ENCODE measurements at regions not wholly inside any gene's neighbourhood (a gene's known extent, or its start where the extent isn't known, plus 50 kb on each side); places are given as distances from the start of the nearest gene placed in this dataset.
A peak's percentile ranks its signal among the peaks of the same experiment; 100 is the strongest.

DNA sequence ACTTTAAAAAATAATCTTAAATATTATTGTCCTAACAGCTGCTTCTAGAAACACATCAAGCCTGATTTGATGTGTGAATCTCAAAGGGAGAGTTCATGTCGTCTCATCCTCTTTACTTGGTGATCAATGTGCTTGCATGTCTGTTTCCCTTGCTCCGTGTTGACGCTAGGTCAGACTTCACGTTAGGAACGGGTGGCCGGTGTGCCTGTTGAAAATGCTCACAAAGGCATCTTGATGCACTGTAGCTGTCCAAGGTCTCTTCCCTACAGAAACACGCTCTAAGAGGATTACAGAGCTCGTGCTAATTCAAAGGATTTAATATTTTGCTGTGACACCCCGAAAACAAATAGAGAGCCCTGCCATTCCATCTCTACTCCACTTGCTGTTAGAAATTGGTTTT is 84.6 kb downstream of the ID4 start:
- peaks cover 3% of the 10 kb centered on the region for H3K4me1 Mint-ChIP-seq
- no peak overlapping the region for H3K4me3 Mint-ChIP-seq
- H3K9me3 Mint-ChIP-seq, result peaks cover 12% of the 10 kb centered on the region
- Histone ChIP-seq H3K4me2 (no peak overlapping the region), H4K20me1 (ENCODE audit: low read depth) (no peaks in the 10 kb centered on the region), H3K27ac (no peak overlapping the region), H3K4me1 (no peaks in the 10 kb centered on the region), H2AFZ (replicated peaks) (no peak overlapping the region), H3K79me2 (ENCODE audit: low read depth) (no peaks in the 10 kb centered on the region), H3K27me3 (peaks cover 30% of the 10 kb centered on the region), H3K4me3 (no peak overlapping the region), H3F3A (ENCODE audit: low read depth) (no peaks in the 10 kb centered on the region), H3K36me3 (no peaks in the 10 kb centered on the region), H3K9ac (no peak overlapping the region), H3K9me3 (ENCODE audit: low read depth) (no peaks in the 10 kb centered on the region)
- TF ChIP-seq EZH2phosphoT487 (IDR thresholded peaks at IDR 0.05) (no peak), EZH2 (IDR thresholded peaks at IDR 0.05) (no peak)
- TF ChIP-seq, protein P1, sequence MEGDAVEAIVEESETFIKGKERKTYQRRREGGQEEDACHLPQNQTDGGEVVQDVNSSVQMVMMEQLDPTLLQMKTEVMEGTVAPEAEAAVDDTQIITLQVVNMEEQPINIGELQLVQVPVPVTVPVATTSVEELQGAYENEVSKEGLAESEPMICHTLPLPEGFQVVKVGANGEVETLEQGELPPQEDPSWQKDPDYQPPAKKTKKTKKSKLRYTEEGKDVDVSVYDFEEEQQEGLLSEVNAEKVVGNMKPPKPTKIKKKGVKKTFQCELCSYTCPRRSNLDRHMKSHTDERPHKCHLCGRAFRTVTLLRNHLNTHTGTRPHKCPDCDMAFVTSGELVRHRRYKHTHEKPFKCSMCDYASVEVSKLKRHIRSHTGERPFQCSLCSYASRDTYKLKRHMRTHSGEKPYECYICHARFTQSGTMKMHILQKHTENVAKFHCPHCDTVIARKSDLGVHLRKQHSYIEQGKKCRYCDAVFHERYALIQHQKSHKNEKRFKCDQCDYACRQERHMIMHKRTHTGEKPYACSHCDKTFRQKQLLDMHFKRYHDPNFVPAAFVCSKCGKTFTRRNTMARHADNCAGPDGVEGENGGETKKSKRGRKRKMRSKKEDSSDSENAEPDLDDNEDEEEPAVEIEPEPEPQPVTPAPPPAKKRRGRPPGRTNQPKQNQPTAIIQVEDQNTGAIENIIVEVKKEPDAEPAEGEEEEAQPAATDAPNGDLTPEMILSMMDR (IDR thresholded peaks at IDR 0.05), result no peak
- no peaks in the 10 kb centered on the region for H3K36me3 Mint-ChIP-seq
- no peak overlapping the region for H3K27ac Mint-ChIP-seq
- DNase-seq (ENCODE audit: low spot score), result peak; percentile 19
- peaks cover 2% of the 10 kb centered on the region for H3K27me3 Mint-ChIP-seq (ENCODE audit: insufficient read depth, low read depth)

DNA sequence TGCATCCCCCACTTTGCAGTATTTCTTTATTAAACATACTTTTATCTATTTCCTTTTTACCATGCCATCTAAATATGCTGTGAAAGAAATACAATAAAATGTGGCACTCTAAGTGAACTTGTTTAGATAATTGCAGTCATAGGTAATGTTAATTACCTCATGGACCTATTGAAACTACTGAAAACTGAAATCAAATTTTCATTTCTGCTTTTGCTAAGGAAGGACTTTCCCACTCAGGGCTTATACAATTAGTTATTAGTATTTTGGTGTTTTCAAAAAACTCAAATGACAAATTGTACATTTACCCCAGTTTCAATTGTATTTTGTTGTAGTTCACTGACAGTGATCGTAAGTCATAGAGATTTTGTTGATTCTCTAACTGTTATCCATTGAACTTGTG is 88.4 kb downstream of the ID4 start:
- Histone ChIP-seq H2AFZ (replicated peaks) (no peak overlapping the region), H3K4me3 (no peak overlapping the region), H3K27me3 (peaks cover 68% of the 10 kb centered on the region), H3K4me2 (no peak overlapping the region), H3K36me3 (no peaks in the 10 kb centered on the region), H3K9ac (no peak overlapping the region), H3K27ac (no peak overlapping the region), H4K20me1 (ENCODE audit: low read depth) (peaks cover 16% of the 10 kb centered on the region), H3K79me2 (ENCODE audit: low read depth) (no peaks in the 10 kb centered on the region), H3K4me1 (peaks cover 21% of the 10 kb centered on the region), H3F3A (ENCODE audit: low read depth) (peaks cover 8% of the 10 kb centered on the region), H3K9me3 (ENCODE audit: low read depth) (no peaks in the 10 kb centered on the region)
- Mint-ChIP-seq H3K9me3 (no peaks in the 10 kb centered on the region), H3K27me3 (ENCODE audit: insufficient read depth, low read depth) (peaks cover 2% of the 10 kb centered on the region), H3K27ac (no peak overlapping the region), H3K4me1 (peaks cover 19% of the 10 kb centered on the region), H3K4me3 (no peak overlapping the region), H3K36me3 (no peaks in the 10 kb centered on the region)
- TF ChIP-seq EZH2phosphoT487 (IDR thresholded peaks at IDR 0.05) (no peak), EZH2 (IDR thresholded peaks at IDR 0.05) (no peak)
- TF ChIP-seq, protein P1 (IDR thresholded peaks at IDR 0.05), result no peak
- no peak for DNase-seq (ENCODE audit: low spot score)

DNA sequence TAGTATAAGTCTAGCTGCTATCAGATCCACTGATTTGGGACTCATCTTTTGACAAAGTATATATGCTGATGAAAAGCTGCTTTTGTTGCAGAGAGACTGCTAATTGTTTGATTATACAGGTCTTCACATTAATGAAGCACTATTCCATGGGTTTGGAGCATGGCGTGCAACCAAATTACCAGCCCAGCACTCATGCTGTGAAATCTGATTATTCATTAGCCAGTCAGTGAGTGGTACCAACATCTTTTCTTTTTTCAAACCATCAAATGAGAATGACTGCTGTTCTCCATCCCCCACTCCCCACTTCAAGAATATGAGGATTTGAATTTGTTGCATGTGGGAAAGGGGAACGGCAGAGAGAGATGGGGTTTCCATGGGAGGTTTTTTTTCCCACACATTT is 91.3 kb downstream of the ID4 start:
- Histone ChIP-seq H3K4me2 (peak overlapping the region; percentile 51), H3K27me3 (peaks cover 97% of the 10 kb centered on the region), H3F3A (ENCODE audit: low read depth) (peaks cover 8% of the 10 kb centered on the region), H3K4me3 (no peak overlapping the region), H4K20me1 (ENCODE audit: low read depth) (peaks cover 16% of the 10 kb centered on the region), H3K79me2 (ENCODE audit: low read depth) (no peaks in the 10 kb centered on the region), H2AFZ (replicated peaks) (no peak overlapping the region), H3K4me1 (peaks cover 21% of the 10 kb centered on the region), H3K27ac (no peak overlapping the region), H3K9ac (no peak overlapping the region), H3K36me3 (no peaks in the 10 kb centered on the region), H3K9me3 (ENCODE audit: low read depth) (no peaks in the 10 kb centered on the region)
- Mint-ChIP-seq H3K9me3 (no peaks in the 10 kb centered on the region), H3K4me3 (no peak overlapping the region), H3K4me1 (peaks cover 16% of the 10 kb centered on the region), H3K27ac (no peak overlapping the region), H3K27me3 (ENCODE audit: insufficient read depth, low read depth) (no peaks in the 10 kb centered on the region), H3K36me3 (no peaks in the 10 kb centered on the region)
- DNase-seq (ENCODE audit: low spot score), result no peak
- TF ChIP-seq, protein P1 (IDR thresholded peaks at IDR 0.05), result no peak
- TF ChIP-seq EZH2phosphoT487 (IDR thresholded peaks at IDR 0.05) (no peak), EZH2 (IDR thresholded peaks at IDR 0.05) (no peak)
